NK-92 treated with Interleukin-12 subunit alpha and Interleukin-12 subunit beta, amount 100 ng/mL, for 24 hours (cell line): ENCODE measurements at regions not wholly inside any gene's neighbourhood (a gene's known extent, or its start where the extent isn't known, plus 50 kb on each side); places are given as distances from the start of the nearest gene placed in this dataset.

Experiments used
- DNase-seq: peaks from one replicate; lab custom pipeline; 2025; lab: John Stamatoyannopoulos, UW

- no peak for DNase-seq
Measured at GRCh38 chr10:130820880-130821482, 490.5 kb downstream of the TCERG1L start.

DNA sequence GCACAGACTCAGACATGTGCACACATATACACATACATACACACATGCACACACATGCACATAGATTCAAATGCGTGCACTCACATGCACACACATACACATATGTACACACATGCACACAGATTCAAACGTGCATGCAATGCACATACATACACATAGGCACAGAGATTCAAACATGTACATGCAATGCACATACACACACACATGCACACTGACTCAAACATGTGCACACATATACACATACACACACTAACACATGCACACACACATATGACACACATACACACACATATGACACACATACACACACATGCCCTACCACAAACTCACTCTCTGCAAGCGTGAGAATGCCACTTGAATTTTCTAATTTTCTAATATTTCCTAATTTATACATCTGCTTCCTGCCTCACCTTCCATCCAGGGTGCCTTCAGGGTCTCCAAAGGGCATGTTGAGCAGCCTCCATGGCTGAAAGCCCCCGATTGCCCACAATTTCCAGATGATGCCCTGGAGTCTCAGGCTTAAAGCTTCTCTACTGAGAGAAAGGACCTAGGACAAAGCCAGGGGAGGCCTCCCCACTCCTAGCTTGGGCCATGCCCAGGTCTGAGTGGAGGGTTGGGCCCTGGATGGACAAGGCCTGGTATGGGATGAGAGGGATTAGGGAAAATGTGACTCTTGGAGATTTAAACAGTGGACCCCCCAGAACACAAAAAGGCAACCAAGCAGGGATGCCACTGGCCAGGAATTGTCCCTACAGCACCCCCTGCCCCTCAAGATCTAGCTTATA, 487.1 kb downstream of the TCERG1L start:
- DNase-seq: no peak

DNA sequence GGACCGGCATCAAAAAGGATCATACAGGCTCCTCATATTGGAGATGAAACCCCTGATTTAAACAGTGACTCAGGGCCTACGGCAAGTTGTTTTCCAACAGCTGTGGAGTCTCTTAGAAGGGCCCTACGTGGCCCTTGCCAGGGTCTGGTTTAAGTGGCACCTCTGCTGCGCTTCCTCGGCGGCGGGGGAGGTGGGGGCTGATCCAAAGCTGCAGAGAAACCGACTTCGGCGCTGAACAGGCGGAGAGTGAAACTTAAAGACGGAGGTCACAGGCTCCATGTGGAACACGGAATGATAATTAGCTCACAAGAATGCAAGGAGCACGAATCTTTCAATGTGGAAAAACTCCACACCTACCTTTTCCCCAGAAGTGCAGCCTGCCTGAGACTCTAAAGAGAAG, 477.9 kb downstream of the TCERG1L start:
- DNase-seq: no peak

DNA sequence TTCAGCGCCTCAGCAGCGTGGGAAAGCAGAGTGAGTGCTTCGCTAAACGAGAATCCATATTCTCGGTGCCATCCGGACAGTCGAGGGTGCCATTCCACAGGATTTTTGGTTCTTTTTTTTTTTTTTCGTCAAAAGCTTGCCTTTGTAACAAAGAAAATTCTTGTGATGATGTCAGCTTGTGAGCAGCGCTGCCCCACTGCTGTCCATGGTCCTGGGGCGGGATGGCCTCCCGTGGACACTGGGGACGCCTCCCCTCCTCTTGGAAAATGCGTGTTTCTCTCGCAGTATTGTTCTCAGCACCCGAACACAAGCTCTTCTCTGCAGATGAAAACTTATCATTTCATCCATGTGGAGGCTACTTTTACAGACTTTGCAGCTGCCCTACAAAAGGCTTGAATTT, 477.4 kb downstream of the TCERG1L start:
- DNase-seq: no peak

GRCh38 chr10:130834573-130834972, 476.9 kb downstream of the TCERG1L start:
- DNase-seq: no peak

DNA sequence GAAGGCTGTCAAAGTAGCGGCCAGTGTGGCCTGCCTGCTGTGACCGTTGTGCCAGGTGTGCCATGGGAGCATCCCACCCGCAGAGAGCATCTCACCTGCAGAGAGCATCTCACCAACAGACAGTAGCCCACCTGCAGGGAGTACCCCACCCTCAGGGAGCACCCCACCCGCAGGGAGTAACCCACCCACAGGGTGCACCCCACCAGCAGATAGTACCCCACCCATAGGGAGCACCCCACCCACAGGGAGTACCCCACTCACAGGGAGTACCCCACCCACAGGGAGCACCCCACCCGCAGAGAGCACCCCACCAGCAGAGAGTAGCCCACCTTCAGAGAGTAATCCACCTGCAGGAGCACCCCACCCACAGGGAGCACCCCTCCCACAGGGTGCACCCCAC, 476.5 kb downstream of the TCERG1L start:
- DNase-seq: no peak

DNA sequence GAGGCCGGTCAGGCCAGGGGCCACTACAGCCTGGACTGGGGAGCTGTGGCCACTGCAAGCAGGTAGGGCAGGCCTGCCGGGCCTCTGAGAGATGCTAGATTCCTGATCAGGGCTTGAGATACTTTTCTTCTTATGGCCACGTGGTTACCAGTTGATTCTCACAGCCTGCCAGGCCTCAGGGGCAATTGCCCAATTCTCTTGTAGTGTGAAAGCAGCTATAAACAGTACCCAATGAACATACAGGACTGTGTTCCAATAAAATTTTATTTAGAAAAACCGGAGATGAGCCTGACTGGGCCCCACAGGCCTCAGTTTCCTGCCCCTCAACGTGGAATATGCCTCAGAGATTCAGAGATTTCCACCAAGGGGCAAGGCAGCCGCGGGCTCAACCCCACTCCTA, 475.2 kb downstream of the TCERG1L start:
- no peak for DNase-seq

GRCh38 chr10:130843051-130843653, 468.4 kb downstream of the TCERG1L start:
- no peak for DNase-seq

DNA sequence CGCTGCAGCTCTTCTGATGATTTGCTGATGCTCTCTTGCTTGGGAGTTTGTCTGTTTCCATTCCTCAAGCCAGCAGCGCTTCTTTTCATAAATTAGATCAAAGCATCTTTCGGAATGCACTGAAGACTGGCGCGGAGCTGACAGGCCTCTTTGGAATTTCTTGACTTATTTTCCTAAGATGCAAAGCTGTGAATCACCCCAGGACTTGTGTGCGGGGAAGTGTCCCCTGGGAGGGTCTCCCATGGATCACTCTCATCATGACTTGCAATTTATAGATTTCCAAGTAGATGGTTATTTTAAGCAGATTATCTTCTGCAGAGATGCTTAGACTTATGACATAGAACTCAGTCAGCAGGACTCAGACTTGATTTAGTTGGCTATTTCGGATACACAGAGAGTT, 467.2 kb downstream of the TCERG1L start:
- no peak for DNase-seq

GRCh38 chr10:130847170-130847569, 464.4 kb downstream of the TCERG1L start:
- no peak for DNase-seq

- DNase-seq: no peak
Measured at GRCh38 chr10:130848855-130849254, 462.7 kb downstream of the TCERG1L start.

DNA sequence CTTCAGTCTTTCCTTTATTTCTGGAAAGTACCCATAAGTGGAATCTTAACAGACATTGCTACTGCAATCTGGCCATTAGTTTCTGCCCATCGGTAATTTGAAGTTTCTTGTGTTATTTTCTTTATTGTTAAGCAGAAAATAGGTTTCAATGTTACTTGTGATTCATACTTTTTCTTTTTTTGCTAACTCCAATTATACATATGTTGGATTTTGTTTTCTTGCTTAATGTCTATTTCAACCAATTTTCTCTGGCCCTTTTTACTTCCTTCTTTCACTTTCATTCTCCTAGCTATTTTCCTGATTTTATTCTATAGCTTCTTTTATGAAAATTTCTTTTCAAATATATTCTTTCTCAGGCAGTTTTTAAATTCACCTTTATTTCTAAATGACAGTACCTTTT, 457.4 kb downstream of the TCERG1L start:
- DNase-seq: no peak

- DNase-seq: no peak
Measured at GRCh38 chr10:130857631-130858295, 453.8 kb downstream of the TCERG1L start.

- DNase-seq: no peak
Measured at GRCh38 chr10:130858626-130859025, 452.9 kb downstream of the TCERG1L start.

- no peak for DNase-seq
Measured at GRCh38 chr10:130859427-130859826, 452.1 kb downstream of the TCERG1L start.

DNA sequence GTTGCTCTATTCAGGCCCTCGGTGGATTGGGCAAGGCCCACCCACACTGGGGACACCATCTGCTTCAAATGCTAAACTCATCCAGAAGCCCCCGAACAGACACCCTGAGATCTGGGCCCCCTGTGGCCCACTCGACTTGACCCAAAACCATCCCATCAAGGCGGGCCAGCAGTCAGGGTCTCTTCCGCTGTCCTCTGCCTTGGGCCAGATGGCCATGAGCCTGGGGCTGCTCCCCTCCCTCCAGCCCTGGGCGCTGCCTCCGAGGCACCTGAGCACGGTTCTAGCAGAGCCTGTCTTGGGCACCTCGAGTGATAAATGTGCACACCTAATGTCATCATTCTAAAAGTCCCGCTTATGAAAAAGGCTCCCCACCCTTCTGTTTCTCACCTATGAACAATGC, 449.4 kb downstream of the TCERG1L start:
- no peak for DNase-seq

GRCh38 chr10:130862626-130863025, 448.9 kb downstream of the TCERG1L start:
- DNase-seq: no peak

DNA sequence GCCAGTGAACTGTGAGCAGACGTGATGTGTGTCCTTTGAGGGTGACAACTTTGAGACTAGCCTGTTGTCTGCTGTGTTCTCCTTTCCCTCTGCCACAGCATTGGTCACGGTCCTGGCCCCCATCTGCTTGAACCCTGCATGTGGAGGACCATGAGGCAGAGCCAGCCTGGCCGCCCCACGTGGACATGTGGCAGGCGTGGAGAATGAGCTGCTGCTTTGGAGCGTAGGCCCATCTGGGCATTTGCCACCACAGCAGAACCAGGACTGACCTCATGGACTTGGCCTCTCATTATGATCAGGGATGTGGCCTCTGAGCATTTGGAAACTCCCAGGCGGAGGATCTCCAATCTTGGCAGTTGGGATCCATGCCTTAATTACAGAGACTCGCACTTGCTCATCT, 448.5 kb downstream of the TCERG1L start:
- DNase-seq: no peak

DNA sequence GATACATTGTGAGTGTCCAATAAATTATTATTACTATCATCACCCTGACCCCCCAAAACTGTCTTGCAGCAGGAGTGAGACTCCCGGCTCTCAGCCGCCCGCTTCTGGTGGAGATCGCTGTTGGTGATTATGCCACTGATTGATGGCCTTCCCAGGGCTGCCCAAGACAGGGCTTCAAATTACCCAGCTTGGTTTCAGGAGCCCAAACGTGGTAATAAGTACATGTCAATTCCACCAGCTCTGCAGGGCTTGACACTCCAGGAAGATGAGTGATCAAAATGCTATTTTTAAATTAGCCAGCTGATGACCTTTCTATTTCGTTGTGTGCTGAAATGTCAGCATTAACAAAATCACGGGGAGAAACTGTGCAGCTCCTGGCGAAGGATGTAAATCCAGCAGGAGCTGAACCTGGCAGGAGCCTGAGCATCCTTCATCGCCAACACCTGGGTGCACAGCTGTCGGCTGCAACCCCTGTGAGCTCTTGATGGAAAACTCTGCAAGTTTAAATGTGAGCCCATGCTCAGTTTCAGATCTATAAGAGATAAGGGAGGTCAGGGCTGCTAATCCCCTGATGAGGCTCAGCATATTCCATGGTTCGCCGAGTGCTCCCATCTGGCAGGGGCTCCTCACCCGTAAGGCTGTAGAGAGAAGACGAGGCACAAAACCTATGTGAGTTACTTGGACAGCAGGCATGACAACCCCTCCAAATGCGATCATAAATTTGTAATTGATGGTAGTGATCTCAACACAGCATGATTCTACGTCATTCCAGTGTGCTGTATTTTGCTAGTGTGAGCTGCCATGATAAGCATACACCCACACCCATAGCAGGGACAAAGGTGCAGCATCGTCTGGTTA, 446.3 kb downstream of the TCERG1L start:
- DNase-seq: no peak

DNA sequence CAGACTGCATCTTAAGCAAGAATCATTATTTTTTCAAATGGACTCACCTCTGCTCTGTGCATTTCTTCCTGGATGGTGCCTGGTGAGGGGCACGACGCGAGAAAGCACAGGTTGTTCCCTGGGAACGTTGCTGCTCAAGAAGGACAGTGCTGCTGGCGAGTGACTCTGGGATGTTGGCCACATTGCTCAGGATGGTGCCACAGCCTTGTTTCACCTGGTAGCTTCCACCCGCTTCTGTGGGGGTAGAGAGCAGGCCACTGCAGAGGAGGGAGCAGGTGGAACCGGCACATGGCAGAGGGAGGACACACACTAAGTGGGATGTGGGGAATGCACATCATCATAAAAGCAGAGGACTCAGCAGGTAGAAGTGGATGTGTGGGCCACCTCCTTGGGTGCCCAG, 444.7 kb downstream of the TCERG1L start:
- no peak for DNase-seq

DNA sequence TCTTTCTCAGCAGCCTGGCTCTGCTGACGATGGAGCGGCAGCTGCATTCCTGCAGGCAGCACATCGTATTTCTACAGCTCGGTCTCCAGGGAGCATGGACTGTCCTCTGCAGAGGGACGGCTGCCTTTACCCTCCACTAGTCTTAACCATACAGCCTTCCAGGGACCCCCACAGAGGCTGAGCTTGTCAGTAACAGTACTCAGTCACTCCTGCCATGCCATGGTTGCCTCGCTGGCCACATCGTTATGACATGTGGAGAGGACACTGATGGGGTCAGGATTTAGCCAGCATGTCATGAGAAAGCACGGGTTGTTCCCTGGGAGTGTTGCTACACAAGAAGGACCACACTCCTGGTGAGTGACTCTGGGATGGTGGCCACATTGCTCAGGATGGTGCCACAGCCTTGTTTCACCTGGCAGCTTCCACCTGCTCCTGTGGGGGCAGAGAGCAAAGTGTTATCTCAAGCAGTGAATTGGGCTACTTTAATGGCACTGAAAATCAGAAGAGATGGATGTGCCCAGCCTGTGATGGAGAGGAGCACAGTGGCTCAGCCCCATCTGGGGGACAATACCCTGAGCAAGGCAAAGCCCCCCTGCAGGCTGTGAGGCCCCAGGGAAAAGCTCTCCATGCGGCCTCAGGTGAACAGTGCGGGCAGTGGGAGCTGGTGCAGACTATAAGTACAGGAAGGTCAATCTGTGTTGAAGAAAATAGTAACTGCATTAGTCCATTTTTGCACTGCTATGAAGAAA, 443.9 kb downstream of the TCERG1L start:
- DNase-seq: no peak
